ENCODE measurements at regions not wholly inside any gene's neighbourhood (a gene's known extent, or its start where the extent isn't known, plus 50 kb on each side); places are given as distances from the start of the nearest gene placed in this dataset.

GRCh38 chr6:147022041-147022440, 182.2 kb upstream of the STXBP5 start:
- no peaks in the 10 kb centered on the region for H3K4me1 ChIP-seq
- WGBS, 2 donors: 77 to 83% methylated on average over 2 of the region's 2 CpGs
- H3K4me3 ChIP-seq: no peak overlapping the region
- intact Hi-C loops (cut with DNase I; ENCODE audit: low total_unique reads): no loop called here
- no peak overlapping the region for H3K27ac ChIP-seq
- no peak for TF ChIP-seq POLR2A (IDR thresholded peaks at IDR 0.05)
- TF ChIP-seq, protein P1, sequence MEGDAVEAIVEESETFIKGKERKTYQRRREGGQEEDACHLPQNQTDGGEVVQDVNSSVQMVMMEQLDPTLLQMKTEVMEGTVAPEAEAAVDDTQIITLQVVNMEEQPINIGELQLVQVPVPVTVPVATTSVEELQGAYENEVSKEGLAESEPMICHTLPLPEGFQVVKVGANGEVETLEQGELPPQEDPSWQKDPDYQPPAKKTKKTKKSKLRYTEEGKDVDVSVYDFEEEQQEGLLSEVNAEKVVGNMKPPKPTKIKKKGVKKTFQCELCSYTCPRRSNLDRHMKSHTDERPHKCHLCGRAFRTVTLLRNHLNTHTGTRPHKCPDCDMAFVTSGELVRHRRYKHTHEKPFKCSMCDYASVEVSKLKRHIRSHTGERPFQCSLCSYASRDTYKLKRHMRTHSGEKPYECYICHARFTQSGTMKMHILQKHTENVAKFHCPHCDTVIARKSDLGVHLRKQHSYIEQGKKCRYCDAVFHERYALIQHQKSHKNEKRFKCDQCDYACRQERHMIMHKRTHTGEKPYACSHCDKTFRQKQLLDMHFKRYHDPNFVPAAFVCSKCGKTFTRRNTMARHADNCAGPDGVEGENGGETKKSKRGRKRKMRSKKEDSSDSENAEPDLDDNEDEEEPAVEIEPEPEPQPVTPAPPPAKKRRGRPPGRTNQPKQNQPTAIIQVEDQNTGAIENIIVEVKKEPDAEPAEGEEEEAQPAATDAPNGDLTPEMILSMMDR (IDR thresholded peaks at IDR 0.05): no peak
- no peaks in the 10 kb centered on the region for H3K36me3 ChIP-seq (ENCODE audit: low read depth, missing control alignments)
- no peak for DNase-seq
- no peaks in the 10 kb centered on the region for H3K27me3 ChIP-seq
- H3K9me3 ChIP-seq: no peaks in the 10 kb centered on the region

- H3K27me3 ChIP-seq: no peaks in the 10 kb centered on the region
- no peaks in the 10 kb centered on the region for H3K36me3 ChIP-seq (ENCODE audit: low read depth, missing control alignments)
These were observed 181.1 kb upstream of the STXBP5 start for GRCh38 chr6:147023148-147023547.

DNA sequence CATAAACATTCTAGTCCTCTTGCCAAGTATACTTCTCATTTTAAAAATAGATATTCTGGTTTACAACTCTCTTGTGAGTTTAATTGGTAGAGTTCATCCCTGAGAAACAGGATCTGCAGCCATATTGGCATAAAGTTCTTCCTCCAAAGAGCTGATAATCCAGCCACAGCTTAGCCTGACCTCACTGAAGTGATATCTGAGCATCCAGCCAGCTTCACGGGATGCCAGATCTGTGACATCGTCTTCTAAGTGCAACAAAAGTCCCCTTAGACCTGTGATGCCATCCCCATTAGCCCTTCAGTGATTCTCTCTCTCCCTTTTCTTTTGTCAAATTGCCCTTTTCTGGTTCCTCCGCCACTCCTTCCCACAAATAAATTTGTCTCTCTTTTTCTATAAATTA, 180.6 kb upstream of the STXBP5 start:
- Histone ChIP-seq H3K36me3 (ENCODE audit: low read depth, missing control alignments) (no peaks in the 10 kb centered on the region), H3K27me3 (no peaks in the 10 kb centered on the region), H3K4me3 (no peak overlapping the region), H3K9me3 (no peaks in the 10 kb centered on the region), H3K4me1 (no peaks in the 10 kb centered on the region), H3K27ac (no peak overlapping the region)
- 73 to 78% methylated on average over 3 of the region's 3 CpGs for WGBS, 2 donors
- DNase-seq: no peak
- TF ChIP-seq, protein P1 (IDR thresholded peaks at IDR 0.05): no peak
- no peak for TF ChIP-seq POLR2A (IDR thresholded peaks at IDR 0.05)
- intact Hi-C loops (cut with DNase I; ENCODE audit: low total_unique reads): no loop called here

More at GRCh38 chr6:147023148-147023547, 181.1 kb upstream of the STXBP5 start:
- DNase-seq: no peak
- no peaks in the 10 kb centered on the region for H3K4me1 ChIP-seq
- no peaks in the 10 kb centered on the region for H3K9me3 ChIP-seq
- H3K4me3 ChIP-seq: no peak overlapping the region
- no peak overlapping the region for H3K27ac ChIP-seq
- TF ChIP-seq POLR2A (IDR thresholded peaks at IDR 0.05): no peak
- TF ChIP-seq, protein P1 (IDR thresholded peaks at IDR 0.05): no peak
- intact Hi-C loops (cut with DNase I; ENCODE audit: low total_unique reads): no loop called here

- no peaks in the 10 kb centered on the region for H3K4me1 ChIP-seq
- intact Hi-C loops (cut with DNase I; ENCODE audit: low total_unique reads): no loop called here
- H3K27ac ChIP-seq: no peak overlapping the region
- H3K36me3 ChIP-seq (ENCODE audit: low read depth, missing control alignments): no peaks in the 10 kb centered on the region
- H3K27me3 ChIP-seq: no peaks in the 10 kb centered on the region
- no peak for DNase-seq
- TF ChIP-seq, protein P1 (IDR thresholded peaks at IDR 0.05): no peak
- TF ChIP-seq POLR2A (IDR thresholded peaks at IDR 0.05): no peak
- no peaks in the 10 kb centered on the region for H3K9me3 ChIP-seq
- no peak overlapping the region for H3K4me3 ChIP-seq
- 100% methylated on average over 1 of the region's 1 CpG for WGBS, 2 donors
These were observed 174.3 kb upstream of the STXBP5 start for GRCh38 chr6:147029923-147030322.

DNA sequence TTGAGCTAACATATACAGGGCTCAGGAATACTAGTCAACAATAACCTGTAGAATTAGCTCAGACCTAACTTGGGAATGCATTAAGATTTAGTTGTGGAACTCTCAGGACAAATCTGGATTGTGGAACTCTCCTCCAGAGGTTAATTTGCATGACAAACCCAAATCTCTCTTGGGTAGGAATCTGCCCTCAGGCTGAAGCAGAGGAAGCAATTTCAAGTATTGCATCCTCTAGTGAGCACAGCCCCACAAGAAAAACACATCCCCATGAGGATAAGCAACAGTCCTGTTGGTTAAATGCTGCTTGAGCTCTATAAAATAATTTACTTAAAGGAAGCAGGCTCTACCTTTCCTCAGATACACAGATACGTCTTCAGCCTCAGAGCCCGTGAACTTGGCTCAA, 170.9 kb upstream of the STXBP5 start:
- no peaks in the 10 kb centered on the region for H3K27me3 ChIP-seq
- no peaks in the 10 kb centered on the region for H3K36me3 ChIP-seq (ENCODE audit: low read depth, missing control alignments)
- no peak overlapping the region for H3K27ac ChIP-seq
- intact Hi-C loops (cut with DNase I; ENCODE audit: low total_unique reads): no loop called here
- no peak for DNase-seq
- no peaks in the 10 kb centered on the region for H3K9me3 ChIP-seq
- no peaks in the 10 kb centered on the region for H3K4me1 ChIP-seq
- no peak for TF ChIP-seq POLR2A (IDR thresholded peaks at IDR 0.05)
- TF ChIP-seq, protein P1 (IDR thresholded peaks at IDR 0.05): no peak
- 64 to 87% methylated on average over 2 of the region's 2 CpGs for WGBS, 2 donors
- no peak overlapping the region for H3K4me3 ChIP-seq
